Muscle layer of duodenum (tissue), 2 donors: ENCODE measurements at regions not wholly inside any gene's neighbourhood (a gene's known extent, or its start where the extent isn't known, plus 50 kb on each side); places are given as distances from the start of the nearest gene placed in this dataset.

Source experiments
- H3K27ac ChIP-seq: one replicate; pipeline ENCODE4 v1.7.0; 2013; ENCODE audit warnings: mild to moderate bottlenecking, low read length
- H3K27me3 ChIP-seq: one replicate; pipeline ENCODE4 v1.7.0; 2013; ENCODE audit warnings: low read depth, mild to moderate bottlenecking, control low read depth, low read length
- H3K36me3 ChIP-seq, 2 donors: one replicate each; pipeline ENCODE4 v1.7.0; 2013; ENCODE audit warnings: low read length in 2 of 2, control low read depth in 1 of 2, mild to moderate bottlenecking in 1 of 2; ENCODE audit not compliant: insufficient read depth in 2 of 2, control insufficient read depth in 1 of 2
- H3K4me1 ChIP-seq, 2 donors: one replicate each; pipeline ENCODE4 v1.7.0; 2013; ENCODE audit warnings: low read length in 2 of 2, mild to moderate bottlenecking in 2 of 2, control low read depth in 1 of 2, moderate library complexity in 1 of 2; ENCODE audit not compliant: insufficient read depth in 2 of 2, control insufficient read depth in 1 of 2
- H3K4me3 ChIP-seq, 2 donors: one replicate each; pipeline ENCODE4 v1.7.0; 2013; ENCODE audit warnings: low read length in 2 of 2, low read depth in 1 of 2, mild to moderate bottlenecking in 1 of 2
- H3K9me3 ChIP-seq, 2 donors: one replicate each; pipeline ENCODE4 v1.7.0; 2013; ENCODE audit warnings: low read length in 2 of 2, control low read depth in 1 of 2, mild to moderate bottlenecking in 1 of 2; ENCODE audit not compliant: control insufficient read depth in 1 of 2
- donor health status: healthy.

DNA sequence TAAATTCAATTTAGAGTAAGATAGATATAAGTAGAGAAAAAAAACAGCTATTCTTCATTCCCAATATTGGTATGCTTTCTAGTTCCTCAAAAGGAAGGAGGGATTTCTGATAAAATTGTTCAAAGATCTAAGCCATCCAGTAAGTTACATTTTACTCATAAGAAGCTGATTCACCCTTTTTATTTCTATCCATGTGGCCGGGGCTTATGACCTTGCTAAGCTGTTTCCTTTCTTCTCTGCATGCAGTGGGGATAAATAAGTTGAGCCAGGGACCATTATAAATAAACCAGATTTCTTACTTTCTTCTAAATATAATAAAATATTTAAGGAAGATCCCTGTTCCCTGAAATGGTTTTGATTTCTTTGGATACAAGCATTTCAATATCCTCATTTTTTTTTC, 502.3 kb downstream of the PDHA2 start:
- no peak overlapping the region for H3K4me3 ChIP-seq
- peaks cover 0 to 3% of the 10 kb centered on the region in 2 donors for H3K9me3 ChIP-seq
- no peaks in the 10 kb centered on the region for H3K4me1 ChIP-seq
- H3K27me3 ChIP-seq, result no peaks in the 10 kb centered on the region
- H3K36me3 ChIP-seq, result no peaks in the 10 kb centered on the region
- no peak overlapping the region for H3K27ac ChIP-seq

DNA sequence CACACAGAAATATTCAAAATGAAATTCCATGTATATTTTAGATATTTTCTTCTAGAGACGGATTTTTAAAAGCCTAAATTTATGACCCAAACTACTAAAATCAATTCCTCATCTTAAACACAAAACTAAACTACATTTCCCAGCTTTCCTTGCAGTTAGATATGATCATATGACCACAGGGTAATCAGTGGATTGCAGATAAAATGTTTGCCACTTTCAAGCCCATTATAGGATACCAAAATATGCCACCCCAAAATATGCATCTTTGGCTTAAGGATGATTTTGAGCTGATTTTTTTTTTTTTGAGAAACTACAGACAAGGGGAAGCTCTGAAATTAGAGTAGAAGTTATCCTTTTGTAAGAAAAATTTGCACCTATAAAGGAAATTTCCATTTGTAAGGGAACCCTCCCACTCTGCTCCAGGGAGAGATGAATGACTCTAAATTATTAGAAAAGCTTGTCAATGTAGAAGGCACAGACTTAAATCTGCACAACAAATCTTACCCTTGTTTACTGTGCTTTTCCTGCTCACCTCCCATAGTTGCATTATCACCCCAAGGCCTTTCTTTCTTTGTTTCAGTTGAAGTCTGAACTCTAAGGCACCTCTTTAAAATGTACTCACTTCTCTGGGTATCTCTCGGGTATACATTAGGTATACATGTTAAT, 503.0 kb downstream of the PDHA2 start:
- H3K4me1 ChIP-seq, result no peaks in the 10 kb centered on the region
- peaks cover 0 to 3% of the 10 kb centered on the region in 2 donors for H3K9me3 ChIP-seq
- no peak overlapping the region for H3K4me3 ChIP-seq
- no peaks in the 10 kb centered on the region for H3K27me3 ChIP-seq
- H3K36me3 ChIP-seq, result no peaks in the 10 kb centered on the region
- H3K27ac ChIP-seq, result no peak overlapping the region

DNA sequence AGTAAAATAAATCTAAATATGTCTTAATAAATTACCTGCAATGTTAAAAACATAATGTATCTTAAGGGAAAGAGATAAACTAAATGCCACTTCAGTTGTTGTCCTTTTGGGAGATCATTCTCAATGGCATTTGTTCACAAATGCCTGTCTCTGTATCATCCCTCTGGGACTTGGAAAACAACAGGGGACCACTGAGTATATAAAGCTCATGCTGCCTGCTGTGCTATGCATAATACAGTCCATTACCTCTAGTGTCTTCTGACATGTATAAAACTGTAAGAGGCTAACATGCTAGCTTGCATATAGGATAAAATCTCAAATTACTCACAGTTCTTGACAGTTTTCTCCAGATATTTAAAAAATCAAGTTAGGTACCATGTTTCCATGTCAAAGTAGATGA, 503.9 kb downstream of the PDHA2 start:
- no peak overlapping the region for H3K27ac ChIP-seq
- peaks cover 0 to 2% of the 10 kb centered on the region in 2 donors for H3K9me3 ChIP-seq
- no peaks in the 10 kb centered on the region for H3K4me1 ChIP-seq
- H3K36me3 ChIP-seq, result no peaks in the 10 kb centered on the region
- no peak overlapping the region for H3K4me3 ChIP-seq
- no peaks in the 10 kb centered on the region for H3K27me3 ChIP-seq

- H3K27me3 ChIP-seq, result no peaks in the 10 kb centered on the region
- H3K36me3 ChIP-seq, result no peaks in the 10 kb centered on the region
- H3K4me3 ChIP-seq, result no peak overlapping the region
- no peaks in the 10 kb centered on the region for H3K4me1 ChIP-seq
- no peak overlapping the region for H3K27ac ChIP-seq
- no peaks in the 10 kb centered on the region for H3K9me3 ChIP-seq
These were observed 507.7 kb downstream of the PDHA2 start for GRCh38 chr4:96347582-96347981.

DNA sequence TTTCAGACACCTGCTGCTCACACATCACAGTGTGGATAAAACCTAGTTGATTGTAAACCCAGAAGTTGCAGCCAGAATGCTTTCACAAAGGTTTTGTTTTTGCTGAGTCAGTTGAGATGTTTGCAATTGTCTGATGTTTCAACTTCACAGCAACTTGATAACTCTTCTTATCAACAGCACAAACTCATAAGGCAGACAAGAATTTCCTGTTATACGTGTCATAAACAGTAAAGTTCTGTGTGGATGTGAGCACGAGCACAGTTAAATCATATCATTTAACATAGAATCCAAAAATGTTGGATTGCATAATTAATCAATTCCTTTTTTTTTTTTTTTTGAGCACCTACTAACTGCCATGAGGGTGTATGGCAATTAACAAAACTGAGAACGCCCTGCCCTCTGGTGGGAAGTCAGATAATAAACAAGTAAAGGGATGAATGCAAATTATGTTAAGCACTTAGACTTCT, 512.2 kb downstream of the PDHA2 start:
- Histone ChIP-seq H3K9me3 (no peaks in the 10 kb centered on the region), H3K27me3 (no peaks in the 10 kb centered on the region), H3K4me1 (peaks cover 0 to 4% of the 10 kb centered on the region in 2 donors), H3K36me3 (no peaks in the 10 kb centered on the region), H3K27ac (no peak overlapping the region), H3K4me3 (no peak overlapping the region)

GRCh38 chr4:96354036-96354712, 514.3 kb downstream of the PDHA2 start:
- Histone ChIP-seq H3K4me1 (peaks cover 0 to 4% of the 10 kb centered on the region in 2 donors), H3K9me3 (no peaks in the 10 kb centered on the region), H3K27me3 (no peaks in the 10 kb centered on the region), H3K4me3 (no peak overlapping the region), H3K36me3 (no peaks in the 10 kb centered on the region), H3K27ac (no peak overlapping the region)

DNA sequence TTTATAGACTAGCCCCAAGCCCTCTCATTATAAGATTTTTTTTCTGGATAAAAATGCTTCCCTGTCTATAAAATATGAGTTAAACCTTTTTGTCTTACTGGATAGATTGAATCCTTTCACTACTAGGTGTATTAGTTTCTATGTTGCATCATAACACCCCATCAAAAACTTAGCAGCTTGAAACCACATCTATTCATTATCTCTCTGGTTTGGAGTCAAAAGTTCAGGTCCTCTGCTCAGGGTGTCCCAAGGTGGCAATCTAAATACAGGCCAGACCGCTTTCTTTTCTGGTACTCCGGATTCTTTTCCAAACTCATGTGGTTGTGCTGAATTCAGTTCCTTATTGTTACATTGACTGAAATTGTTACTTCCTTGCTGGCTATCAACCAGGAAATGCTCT, 515.5 kb downstream of the PDHA2 start:
- Histone ChIP-seq H3K36me3 (no peaks in the 10 kb centered on the region), H3K27ac (no peak overlapping the region), H3K4me1 (peaks cover 0 to 4% of the 10 kb centered on the region in 2 donors), H3K27me3 (no peaks in the 10 kb centered on the region), H3K9me3 (no peaks in the 10 kb centered on the region), H3K4me3 (no peak overlapping the region)

GRCh38 chr4:96356591-96357370, 516.9 kb downstream of the PDHA2 start:
- H3K4me3 ChIP-seq, result no peak overlapping the region
- no peaks in the 10 kb centered on the region for H3K27me3 ChIP-seq
- no peak overlapping the region for H3K27ac ChIP-seq
- peaks cover 0 to 4% of the 10 kb centered on the region in 2 donors for H3K4me1 ChIP-seq
- no peaks in the 10 kb centered on the region for H3K36me3 ChIP-seq
- H3K9me3 ChIP-seq, result no peaks in the 10 kb centered on the region

- no peaks in the 10 kb centered on the region for H3K4me1 ChIP-seq
- peaks cover 0 to 13% of the 10 kb centered on the region in 2 donors for H3K9me3 ChIP-seq
- no peak overlapping the region for H3K27ac ChIP-seq
- no peaks in the 10 kb centered on the region for H3K27me3 ChIP-seq
- no peaks in the 10 kb centered on the region for H3K36me3 ChIP-seq
- H3K4me3 ChIP-seq, result no peak overlapping the region
These were observed 526.7 kb downstream of the PDHA2 start for GRCh38 chr4:96366632-96367031.

DNA sequence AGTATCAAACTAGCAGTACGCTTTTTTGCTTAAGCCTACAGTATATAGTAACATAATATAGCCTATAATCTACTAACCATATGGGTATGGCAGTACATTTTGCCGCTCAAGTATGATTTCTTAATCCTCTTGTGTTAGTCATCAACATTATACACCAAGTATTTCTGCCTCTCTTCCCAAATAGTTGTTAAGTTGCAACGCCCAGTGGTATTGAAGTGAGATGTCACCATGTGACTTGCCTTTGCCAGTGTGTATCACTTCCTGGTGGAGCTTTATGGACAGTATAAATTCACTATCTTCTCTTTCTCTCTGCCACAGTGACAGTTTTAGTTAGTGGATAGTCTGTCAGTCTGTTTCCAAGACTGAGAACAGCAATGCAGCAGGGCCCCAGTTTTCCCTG, 535.5 kb downstream of the PDHA2 start:
- Histone ChIP-seq H3K27ac (no peak overlapping the region), H3K9me3 (peaks cover 0 to 11% of the 10 kb centered on the region in 2 donors), H3K4me1 (no peaks in the 10 kb centered on the region), H3K36me3 (no peaks in the 10 kb centered on the region), H3K4me3 (no peak overlapping the region), H3K27me3 (no peaks in the 10 kb centered on the region)

DNA sequence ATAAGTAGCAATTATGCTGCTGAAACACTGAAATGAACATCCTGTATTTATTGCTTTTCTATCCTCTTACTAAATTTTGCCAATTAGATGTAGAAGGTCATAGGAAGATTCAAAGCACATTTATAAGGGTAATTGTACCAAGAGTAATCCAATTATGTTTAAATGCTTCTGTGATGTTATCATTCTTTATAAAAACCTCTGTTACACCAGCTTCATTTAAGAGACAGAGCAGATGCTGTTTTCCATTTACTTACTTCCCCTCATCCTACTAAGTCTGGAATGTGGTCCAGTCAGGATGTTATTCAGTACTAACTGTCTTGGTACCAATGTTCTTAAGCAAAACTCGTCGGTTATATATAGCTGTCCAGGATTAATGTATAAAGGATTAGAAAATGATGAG, 539.6 kb downstream of the PDHA2 start:
- Histone ChIP-seq H3K4me1 (no peaks in the 10 kb centered on the region), H3K4me3 (no peak overlapping the region), H3K36me3 (no peaks in the 10 kb centered on the region), H3K9me3 (no peaks in the 10 kb centered on the region), H3K27me3 (no peaks in the 10 kb centered on the region), H3K27ac (no peak overlapping the region)
